CD14-positive monocyte (primary cell): ENCODE measurements at regions not wholly inside any gene's neighbourhood (a gene's known extent, or its start where the extent isn't known, plus 50 kb on each side); places are given as distances from the start of the nearest gene placed in this dataset.

Experiments used
- DNase-seq, 3 donors: peaks; one replicate each; pipeline ENCODE4 v3.0.0-alpha.2; 2011 to 2022
- H2AFZ ChIP-seq: 2 replicates; pipeline ENCODE4 v1.6.0; 2012; ENCODE audit warnings: mild to moderate bottlenecking, low read depth, low read length, inconsistent platforms; ENCODE audit not compliant: insufficient read depth, poor library complexity, severe bottlenecking
- H3K27ac ChIP-seq, 2 donors: 1 replicate in 1 of 2; 2 replicates in 1 of 2; pipeline ENCODE4 v1.5.1; 2012 to 2013; ENCODE audit warnings: low read length in 2 of 2, control low read depth in 1 of 2, inconsistent platforms in 1 of 2, low read depth in 1 of 2, mild to moderate bottlenecking in 1 of 2
- H3K27me3 ChIP-seq, 2 donors: one replicate each; pipeline versions ENCODE4 v1.6.0 to v1.6.1; 2011 to 2013; ENCODE audit warnings: low read length in 2 of 2; ENCODE audit not compliant: control insufficient read depth in 2 of 2, insufficient read depth in 2 of 2
- H3K36me3 ChIP-seq, 2 donors: replicated peaks in 1 of 2; 1 replicate in 1 of 2; 2 replicates in 1 of 2; pipeline versions ENCODE4 v1.5.1 to v1.6.1; 2012 to 2013; ENCODE audit warnings: low read length in 2 of 2, control low read depth in 1 of 2, inconsistent platforms in 1 of 2, mild to moderate bottlenecking in 1 of 2; ENCODE audit not compliant: insufficient read depth in 2 of 2, control insufficient read depth in 1 of 2
- H3K4me1 ChIP-seq, 2 donors: 1 replicate in 1 of 2; 2 replicates in 1 of 2; pipeline versions ENCODE4 v1.5.1 to v1.6.1; 2012 to 2013; ENCODE audit warnings: low read length in 2 of 2, control low read depth in 1 of 2, inconsistent platforms in 1 of 2, mild to moderate bottlenecking in 1 of 2, moderate library complexity in 1 of 2; ENCODE audit not compliant: insufficient read depth in 2 of 2, control insufficient read depth in 1 of 2
- H3K4me2 ChIP-seq: replicated peaks from 2 replicates; pipeline ENCODE3; 2012; ENCODE audit warnings: low read length, moderate library complexity, mild to moderate bottlenecking; ENCODE audit not compliant: poor library complexity, severe bottlenecking; ENCODE audit errors: extremely low read depth
- H3K4me3 ChIP-seq, 3 experiments: fragments of 200-600 bp in 1 of 3; sonication (generic) in 1 of 3; replicated peaks in 1 of 3; 1 replicate in 2 of 3; 2 replicates in 1 of 3; pipeline ENCODE4 v1.5.1; 2011 to 2013; ENCODE audit warnings: low read length in 3 of 3, mild to moderate bottlenecking in 3 of 3, control low read depth in 2 of 3, low read depth in 2 of 3, inconsistent platforms in 1 of 3, moderate library complexity in 1 of 3
- H3K79me2 ChIP-seq: 2 replicates; pipeline ENCODE4 v1.6.0; 2012; ENCODE audit warnings: mild to moderate bottlenecking, control low read depth, inconsistent platforms, low read length, moderate library complexity; ENCODE audit not compliant: insufficient read depth
- H3K9ac ChIP-seq: 2 replicates; pipeline ENCODE4 v1.6.0; 2017; ENCODE audit warnings: low read length, mild to moderate bottlenecking; ENCODE audit not compliant: insufficient read depth, poor library complexity, severe bottlenecking
- H3K9me3 ChIP-seq, 2 donors: replicated peaks in 1 of 2; 1 replicate in 1 of 2; 2 replicates in 1 of 2; pipeline versions ENCODE4 v1.5.1 to v1.6.1; 2012 to 2013; ENCODE audit warnings: low read length in 2 of 2, control low read depth in 1 of 2; ENCODE audit not compliant: control insufficient read depth in 1 of 2, insufficient read depth in 1 of 2
- H4K20me1 ChIP-seq: 2 replicates; pipeline ENCODE4 v1.6.0; 2012; ENCODE audit warnings: mild to moderate bottlenecking, low read length, control low read depth, moderate library complexity; ENCODE audit not compliant: insufficient read depth
- H3K27ac Mint-ChIP-seq, 7 donors: one replicate each; pipeline ENCODE4 v1.8.0; 2020; ENCODE audit warnings: mild to moderate bottlenecking in 7 of 7, mixed read lengths in 7 of 7, moderate library complexity in 6 of 7, inconsistent platforms in 2 of 7
- H3K27me3 Mint-ChIP-seq, 3 donors: one replicate each; pipeline ENCODE4 v1.8.0; 2021 to 2022; ENCODE audit warnings: low read depth in 3 of 3, mild to moderate bottlenecking in 3 of 3, mixed read lengths in 3 of 3, moderate library complexity in 3 of 3, inconsistent platforms in 1 of 3
- H3K36me3 Mint-ChIP-seq, 2 donors: one replicate each; pipeline ENCODE4 v1.8.0; 2020; ENCODE audit warnings: mixed read lengths in 2 of 2, inconsistent platforms in 1 of 2, mild to moderate bottlenecking in 1 of 2
- H3K4me1 Mint-ChIP-seq: one replicate; pipeline ENCODE4 v1.8.0; 2020; ENCODE audit warnings: mild to moderate bottlenecking, mixed read lengths
- H3K4me3 Mint-ChIP-seq, 2 donors: one replicate each; pipeline ENCODE4 v1.8.0; 2020; ENCODE audit warnings: mild to moderate bottlenecking in 2 of 2, mixed read lengths in 2 of 2, moderate library complexity in 1 of 2
- H3K9me3 Mint-ChIP-seq, 7 donors: one replicate each; pipeline ENCODE4 v1.8.0; 2020 to 2022; ENCODE audit warnings: mixed read lengths in 7 of 7, mild to moderate bottlenecking in 6 of 7, moderate library complexity in 6 of 7, inconsistent platforms in 2 of 7
- WGBS: methylation state at CpG from one replicate; pipeline ENCODE4 v1.1.5; 2013; ENCODE audit warnings: missing lambda C conversion rate; ENCODE audit not compliant: insufficient coverage; 5-methylcytosine and 5-hydroxymethylcytosine counted together
- intact Hi-C, 2 donors: fragments of 100-400 bp; cut with micrococcal nuclease; formaldehyde crosslinking; loops; one replicate each; pipeline versions ENCODE4 v1.15.0 to v1.15.1; 2023
- TF ChIP-seq, protein P1 (sequence below): fragments of 200-600 bp; IDR thresholded peaks from one replicate; pipeline ENCODE4 v1.8.0; 2022; ENCODE audit warnings: antibody characterized with exemption, mild to moderate bottlenecking

DNA sequence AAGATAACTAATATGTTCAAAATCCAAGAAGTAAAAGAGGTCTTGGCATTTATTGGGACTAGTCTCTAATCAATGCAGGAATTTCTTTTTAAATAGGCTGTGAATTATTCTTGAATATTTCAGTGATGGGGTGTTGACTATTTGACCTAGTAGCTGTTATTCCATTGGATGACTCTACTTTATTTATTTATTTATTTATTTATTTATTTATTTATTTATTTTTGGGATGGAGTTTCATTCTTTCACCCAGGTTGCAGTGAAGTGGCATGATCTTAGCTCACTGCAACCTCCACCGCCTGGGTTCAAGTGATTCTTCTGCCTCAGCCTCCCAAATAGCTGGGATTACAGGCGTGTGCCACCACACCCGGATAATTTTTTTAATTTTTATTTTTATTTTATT lies 1227.8 kb downstream of the ZPLD1 start:
- Histone ChIP-seq H3K27me3 (no peaks in the 10 kb centered on the region), H3K9ac (no peak overlapping the region), H3K27ac (no peak overlapping the region), H4K20me1 (no peaks in the 10 kb centered on the region), H2AFZ (no peak overlapping the region), H3K36me3 (no peaks in the 10 kb centered on the region), H3K79me2 (no peaks in the 10 kb centered on the region), H3K9me3 (peaks cover 0 to 4% of the 10 kb centered on the region in 2 donors), H3K4me3 (no peak overlapping the region), H3K4me2 (no peak overlapping the region), H3K4me1 (no peaks in the 10 kb centered on the region)
- H3K27me3 Mint-ChIP-seq: no peaks in the 10 kb centered on the region
- TF ChIP-seq, protein P1, sequence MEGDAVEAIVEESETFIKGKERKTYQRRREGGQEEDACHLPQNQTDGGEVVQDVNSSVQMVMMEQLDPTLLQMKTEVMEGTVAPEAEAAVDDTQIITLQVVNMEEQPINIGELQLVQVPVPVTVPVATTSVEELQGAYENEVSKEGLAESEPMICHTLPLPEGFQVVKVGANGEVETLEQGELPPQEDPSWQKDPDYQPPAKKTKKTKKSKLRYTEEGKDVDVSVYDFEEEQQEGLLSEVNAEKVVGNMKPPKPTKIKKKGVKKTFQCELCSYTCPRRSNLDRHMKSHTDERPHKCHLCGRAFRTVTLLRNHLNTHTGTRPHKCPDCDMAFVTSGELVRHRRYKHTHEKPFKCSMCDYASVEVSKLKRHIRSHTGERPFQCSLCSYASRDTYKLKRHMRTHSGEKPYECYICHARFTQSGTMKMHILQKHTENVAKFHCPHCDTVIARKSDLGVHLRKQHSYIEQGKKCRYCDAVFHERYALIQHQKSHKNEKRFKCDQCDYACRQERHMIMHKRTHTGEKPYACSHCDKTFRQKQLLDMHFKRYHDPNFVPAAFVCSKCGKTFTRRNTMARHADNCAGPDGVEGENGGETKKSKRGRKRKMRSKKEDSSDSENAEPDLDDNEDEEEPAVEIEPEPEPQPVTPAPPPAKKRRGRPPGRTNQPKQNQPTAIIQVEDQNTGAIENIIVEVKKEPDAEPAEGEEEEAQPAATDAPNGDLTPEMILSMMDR: no peak
- H3K36me3 Mint-ChIP-seq: no peaks in the 10 kb centered on the region
- no peak for DNase-seq
- no peak overlapping the region for H3K27ac Mint-ChIP-seq
- no CpG with 5 or more reads among the region's 3 CpGs for WGBS
- H3K4me1 Mint-ChIP-seq: no peaks in the 10 kb centered on the region
- intact Hi-C loops: no loop called here
- no peak overlapping the region for H3K4me3 Mint-ChIP-seq
- peaks cover 0 to 11% (median 0%) of the 10 kb centered on the region in 7 donors for H3K9me3 Mint-ChIP-seq

DNA sequence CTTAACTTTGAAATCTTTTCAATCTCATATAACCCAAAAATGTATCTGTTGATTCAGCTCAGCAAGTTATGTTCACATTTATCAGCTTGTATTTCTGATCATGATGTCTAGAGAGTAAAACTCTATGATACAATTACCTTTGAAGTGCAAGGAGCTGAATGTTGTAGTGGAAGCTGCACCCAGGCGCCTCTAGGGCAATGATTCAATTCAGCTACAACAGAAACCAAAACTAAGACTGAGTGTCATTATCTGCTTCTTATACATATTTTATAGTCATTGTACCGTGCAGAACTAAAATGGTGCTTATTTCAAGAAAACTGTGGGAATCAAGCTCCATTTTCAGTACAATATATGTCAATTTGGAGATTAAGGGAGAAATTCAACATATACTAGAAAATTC lies 1237.5 kb downstream of the ZPLD1 start:
- Histone ChIP-seq H3K27me3 (no peaks in the 10 kb centered on the region), H3K79me2 (no peaks in the 10 kb centered on the region), H4K20me1 (no peaks in the 10 kb centered on the region), H3K4me2 (no peak overlapping the region), H2AFZ (no peak overlapping the region), H3K9me3 (no peaks in the 10 kb centered on the region), H3K36me3 (no peaks in the 10 kb centered on the region), H3K4me1 (no peaks in the 10 kb centered on the region), H3K9ac (no peak overlapping the region), H3K27ac (no peak overlapping the region), H3K4me3 (no peak overlapping the region)
- no peaks in the 10 kb centered on the region for H3K36me3 Mint-ChIP-seq
- H3K4me3 Mint-ChIP-seq: no peak overlapping the region
- no CpG with 5 or more reads among the region's 2 CpGs for WGBS
- TF ChIP-seq, protein P1: no peak
- no peak overlapping the region for H3K27ac Mint-ChIP-seq
- H3K27me3 Mint-ChIP-seq: no peaks in the 10 kb centered on the region
- H3K9me3 Mint-ChIP-seq: peaks cover 0 to 4% (median 0%) of the 10 kb centered on the region in 7 donors
- H3K4me1 Mint-ChIP-seq: no peaks in the 10 kb centered on the region
- DNase-seq: no peak
- intact Hi-C loops: no loop called here
